ENCODE measurements at regions not wholly inside any gene's neighbourhood (a gene's known extent, or its start where the extent isn't known, plus 50 kb on each side); places are given as distances from the start of the nearest gene placed in this dataset.
A peak's percentile ranks its signal among the peaks of the same experiment; 100 is the strongest.

- no peaks in the 10 kb centered on the region for H3K27me3 ChIP-seq (replicated peaks; ENCODE audit: insufficient read depth, low read length)
- no peak overlapping the region for H3K4me2 ChIP-seq (ENCODE audit: low read depth, low read length)
- no peaks in the 10 kb centered on the region for H3K9me2 ChIP-seq (replicated peaks; ENCODE audit: insufficient read depth, low read length)
- no peaks in the 10 kb centered on the region for H3K79me2 ChIP-seq (ENCODE audit: low read length)
- H3K27ac ChIP-seq (ENCODE audit: low read length) = no peak overlapping the region
- no peak overlapping the region for H3K9ac ChIP-seq (ENCODE audit: low read length)
- H3F3A ChIP-seq (ENCODE audit: insufficient read depth, low read length) = no peaks in the 10 kb centered on the region
- DNase-seq = no peak
- no peaks in the 10 kb centered on the region for H3K36me3 ChIP-seq (replicated peaks; ENCODE audit: insufficient read depth, low read length)
- no peak overlapping the region for H2AFZ ChIP-seq (ENCODE audit: low read length)
- no peaks in the 10 kb centered on the region for H3K9me3 ChIP-seq (replicated peaks; ENCODE audit: insufficient read depth, low read length)
- H3K4me1 ChIP-seq (ENCODE audit: low read length) = no peaks in the 10 kb centered on the region
- TF ChIP-seq CTCF (IDR thresholded peaks at IDR 0.05; ENCODE audit: low read length) = no peak
- no peak for TF ChIP-seq EZH2 (optimal IDR thresholded peaks at IDR 0.05; ENCODE audit: low read depth, low read length)
- no peak for TF ChIP-seq EZH2phosphoT487 (IDR thresholded peaks at IDR 0.05; ENCODE audit: low read length)
- H3K4me3 ChIP-seq (ENCODE audit: low read length) = no peak overlapping the region
- no peaks in the 10 kb centered on the region for H4K20me1 ChIP-seq (ENCODE audit: insufficient read depth, low read length)
Observed at GRCh38 chr9:12882430-12882829, 107.6 kb downstream of the LURAP1L start.

DNA sequence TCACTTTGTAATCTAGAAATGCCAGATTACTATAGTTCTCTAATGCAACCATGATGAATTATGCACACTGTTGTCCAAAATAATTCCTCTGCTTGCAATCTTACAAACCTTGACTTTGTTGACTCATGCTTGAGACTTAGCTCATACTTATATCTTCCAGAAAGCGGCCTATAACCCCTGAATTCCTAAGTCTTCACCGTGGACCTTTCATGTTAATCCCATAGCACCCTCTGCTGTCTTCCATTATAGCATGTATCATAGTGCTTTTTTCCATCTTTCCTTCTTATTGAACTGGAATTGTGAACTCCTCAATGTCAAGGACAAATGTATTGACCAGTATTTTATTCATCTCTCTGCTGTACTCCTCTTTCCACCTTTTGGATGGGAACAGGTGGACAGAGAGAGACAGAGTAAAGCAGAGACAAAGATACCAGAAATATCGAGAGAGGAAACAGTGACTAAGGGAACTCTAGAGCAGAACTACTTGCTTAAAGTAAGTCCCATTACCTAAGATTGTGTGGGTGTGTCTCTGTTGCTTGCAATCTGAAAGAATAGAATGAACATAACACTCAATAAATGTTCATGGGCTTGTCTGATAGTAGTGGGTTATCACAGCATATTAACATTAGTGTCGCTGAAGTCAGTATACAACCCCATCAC, 110.0 kb downstream of the LURAP1L start:
- Histone ChIP-seq H3K4me2 (ENCODE audit: low read depth, low read length) (no peak overlapping the region), H3F3A (ENCODE audit: insufficient read depth, low read length) (peaks cover 10% of the 10 kb centered on the region), H3K9ac (ENCODE audit: low read length) (no peak overlapping the region), H4K20me1 (ENCODE audit: insufficient read depth, low read length) (no peaks in the 10 kb centered on the region), H3K36me3 (replicated peaks; ENCODE audit: insufficient read depth, low read length) (no peaks in the 10 kb centered on the region), H3K79me2 (ENCODE audit: low read length) (no peaks in the 10 kb centered on the region), H3K4me1 (ENCODE audit: low read length) (peaks cover 15% of the 10 kb centered on the region), H2AFZ (ENCODE audit: low read length) (no peak overlapping the region), H3K27me3 (replicated peaks; ENCODE audit: insufficient read depth, low read length) (no peaks in the 10 kb centered on the region), H3K9me2 (replicated peaks; ENCODE audit: insufficient read depth, low read length) (no peaks in the 10 kb centered on the region), H3K4me3 (ENCODE audit: low read length) (no peak overlapping the region), H3K27ac (ENCODE audit: low read length) (no peak overlapping the region), H3K9me3 (replicated peaks; ENCODE audit: insufficient read depth, low read length) (no peaks in the 10 kb centered on the region)
- peak; percentile 15; the same call in 1 of the 2 replicates for TF ChIP-seq CTCF (IDR thresholded peaks at IDR 0.05; ENCODE audit: low read length)
- TF ChIP-seq EZH2phosphoT487 (IDR thresholded peaks at IDR 0.05; ENCODE audit: low read length) = no peak
- DNase-seq = no peak

- peak; percentile 58 for DNase-seq
- no peaks in the 10 kb centered on the region for H3K9me2 ChIP-seq (replicated peaks; ENCODE audit: insufficient read depth, low read length)
- H4K20me1 ChIP-seq (ENCODE audit: insufficient read depth, low read length) = no peaks in the 10 kb centered on the region
- H3K79me2 ChIP-seq (ENCODE audit: low read length) = no peaks in the 10 kb centered on the region
- no peaks in the 10 kb centered on the region for H3K27me3 ChIP-seq (replicated peaks; ENCODE audit: insufficient read depth, low read length)
- TF ChIP-seq EZH2 (optimal IDR thresholded peaks at IDR 0.05; ENCODE audit: low read depth, low read length) (no peak), EZH2phosphoT487 (IDR thresholded peaks at IDR 0.05; ENCODE audit: low read length) (no peak), CTCF (IDR thresholded peaks at IDR 0.05; ENCODE audit: low read length) (no peak)
- H3F3A ChIP-seq (ENCODE audit: insufficient read depth, low read length) = peaks cover 10% of the 10 kb centered on the region
- no peak overlapping the region for H2AFZ ChIP-seq (ENCODE audit: low read length)
- peaks cover 20% of the 10 kb centered on the region for H3K4me1 ChIP-seq (ENCODE audit: low read length)
- no peaks in the 10 kb centered on the region for H3K9me3 ChIP-seq (replicated peaks; ENCODE audit: insufficient read depth, low read length)
- no peak overlapping the region for H3K4me3 ChIP-seq (ENCODE audit: low read length)
- peak overlapping the region; percentile 94 for H3K27ac ChIP-seq (ENCODE audit: low read length)
- H3K9ac ChIP-seq (ENCODE audit: low read length) = peak overlapping the region; percentile 28; the same call in 1 of the 2 replicates
- H3K36me3 ChIP-seq (replicated peaks; ENCODE audit: insufficient read depth, low read length) = no peaks in the 10 kb centered on the region
- H3K4me2 ChIP-seq (ENCODE audit: low read depth, low read length) = peak overlapping the region; percentile 39; the same call in 1 of the 2 replicates
Observed at GRCh38 chr9:12889402-12890106, 114.7 kb downstream of the LURAP1L start.
